NCI-H2196 (cell line): ENCODE measurements at regions not wholly inside any gene's neighbourhood (a gene's known extent, or its start where the extent isn't known, plus 50 kb on each side); places are given as distances from the start of the nearest gene placed in this dataset.

Experiments used
- DNase-seq: peaks from one replicate; lab custom pipeline; 2025; ENCODE audit not compliant: unreplicated experiment; lab: John Stamatoyannopoulos, UW

DNA sequence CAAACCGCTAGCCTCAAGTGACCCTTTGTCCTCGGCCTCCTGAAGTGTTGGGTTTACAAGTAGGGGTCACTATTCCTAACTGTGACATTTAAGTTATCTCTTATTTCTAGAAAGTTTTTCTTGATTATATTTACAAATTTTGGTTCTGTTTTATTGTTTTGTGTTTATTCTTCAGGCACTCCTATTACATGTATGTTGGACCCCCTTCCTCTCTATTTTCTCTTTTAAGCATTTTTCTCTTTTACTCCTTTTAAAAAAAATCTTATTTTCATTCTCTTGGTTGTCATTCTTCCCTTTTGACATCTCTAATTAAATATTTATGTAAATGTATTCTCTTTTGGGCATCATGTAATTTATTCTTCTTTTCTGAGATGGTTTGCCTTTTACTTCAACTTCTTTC, 50.4 kb upstream of the MAP3K7 start:
- no peak for DNase-seq
